ENCODE measurements at regions not wholly inside any gene's neighbourhood (a gene's known extent, or its start where the extent isn't known, plus 50 kb on each side); places are given as distances from the start of the nearest gene placed in this dataset.

DNA sequence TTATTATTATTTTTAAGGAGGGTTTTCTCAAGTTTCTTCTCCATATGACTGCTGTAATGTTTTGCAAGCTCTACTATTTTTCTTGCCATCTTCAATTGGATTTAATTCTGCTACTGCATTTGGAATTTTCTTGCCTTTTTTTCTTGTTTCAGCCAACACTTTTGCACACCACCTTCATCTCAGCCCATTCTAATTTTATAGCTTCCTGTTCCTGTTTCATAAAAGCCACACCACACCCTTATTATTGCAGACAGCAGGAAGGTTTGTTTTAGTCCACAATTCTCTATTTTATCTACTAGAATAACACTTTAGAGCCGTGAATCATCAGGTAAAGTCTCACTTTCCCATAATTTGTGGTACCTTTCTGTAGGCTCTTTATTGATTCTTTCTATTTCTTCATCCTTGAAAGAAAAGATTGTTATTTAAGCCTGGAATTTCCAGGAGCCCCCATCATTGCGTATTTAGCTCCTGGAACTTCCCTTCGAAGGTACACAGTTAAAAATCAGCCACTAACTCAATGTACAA lies 209.3 kb upstream of the TBX20 start:
- TF ChIP-seq, protein P1, sequence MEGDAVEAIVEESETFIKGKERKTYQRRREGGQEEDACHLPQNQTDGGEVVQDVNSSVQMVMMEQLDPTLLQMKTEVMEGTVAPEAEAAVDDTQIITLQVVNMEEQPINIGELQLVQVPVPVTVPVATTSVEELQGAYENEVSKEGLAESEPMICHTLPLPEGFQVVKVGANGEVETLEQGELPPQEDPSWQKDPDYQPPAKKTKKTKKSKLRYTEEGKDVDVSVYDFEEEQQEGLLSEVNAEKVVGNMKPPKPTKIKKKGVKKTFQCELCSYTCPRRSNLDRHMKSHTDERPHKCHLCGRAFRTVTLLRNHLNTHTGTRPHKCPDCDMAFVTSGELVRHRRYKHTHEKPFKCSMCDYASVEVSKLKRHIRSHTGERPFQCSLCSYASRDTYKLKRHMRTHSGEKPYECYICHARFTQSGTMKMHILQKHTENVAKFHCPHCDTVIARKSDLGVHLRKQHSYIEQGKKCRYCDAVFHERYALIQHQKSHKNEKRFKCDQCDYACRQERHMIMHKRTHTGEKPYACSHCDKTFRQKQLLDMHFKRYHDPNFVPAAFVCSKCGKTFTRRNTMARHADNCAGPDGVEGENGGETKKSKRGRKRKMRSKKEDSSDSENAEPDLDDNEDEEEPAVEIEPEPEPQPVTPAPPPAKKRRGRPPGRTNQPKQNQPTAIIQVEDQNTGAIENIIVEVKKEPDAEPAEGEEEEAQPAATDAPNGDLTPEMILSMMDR (conservative IDR thresholded peaks at IDR 0.05): no peak
- TF ChIP-seq ZFX (IDR thresholded peaks at IDR 0.05): no peak
